NCI-H146 (cell line): ENCODE measurements at regions not wholly inside any gene's neighbourhood (a gene's known extent, or its start where the extent isn't known, plus 50 kb on each side); places are given as distances from the start of the nearest gene placed in this dataset.
A peak's percentile ranks its signal among the peaks of the same experiment; 100 is the strongest.
"Not testable (repeated sequence)": the region's sequence is repeated elsewhere in the genome, so short reads cannot be mapped to it uniquely, and the experiment has no call there.

Source experiments
- DNase-seq: peaks from one replicate; lab custom pipeline; 2025; lab: John Stamatoyannopoulos, UW

DNA sequence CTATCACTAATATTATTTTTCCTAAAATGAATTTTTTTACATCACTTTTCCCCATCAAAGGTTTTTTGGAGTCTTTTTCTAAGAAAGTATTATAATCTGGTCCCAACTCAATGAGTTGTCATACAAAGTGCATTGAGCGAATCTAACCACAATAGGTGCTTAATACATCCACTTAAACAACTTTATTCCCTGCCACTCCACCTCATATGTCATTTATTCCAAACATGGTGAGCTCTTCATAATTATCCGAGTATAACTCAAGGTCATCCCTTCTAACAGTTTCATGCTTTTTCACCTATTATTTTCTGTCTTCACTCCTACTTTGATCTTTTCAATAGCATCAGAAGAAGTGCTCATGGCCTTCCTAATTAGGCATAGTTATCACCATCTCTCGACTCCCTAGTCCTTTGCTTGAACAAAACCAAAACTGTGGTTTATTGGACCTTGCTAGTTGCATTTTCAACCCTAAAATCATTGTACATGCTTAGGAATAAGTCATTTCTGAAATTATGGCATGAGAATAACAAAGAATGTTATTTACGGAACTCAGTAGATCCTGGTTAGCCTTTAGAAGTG is 754.7 kb upstream of the CTNND2 start:
- DNase-seq = no peak

DNA sequence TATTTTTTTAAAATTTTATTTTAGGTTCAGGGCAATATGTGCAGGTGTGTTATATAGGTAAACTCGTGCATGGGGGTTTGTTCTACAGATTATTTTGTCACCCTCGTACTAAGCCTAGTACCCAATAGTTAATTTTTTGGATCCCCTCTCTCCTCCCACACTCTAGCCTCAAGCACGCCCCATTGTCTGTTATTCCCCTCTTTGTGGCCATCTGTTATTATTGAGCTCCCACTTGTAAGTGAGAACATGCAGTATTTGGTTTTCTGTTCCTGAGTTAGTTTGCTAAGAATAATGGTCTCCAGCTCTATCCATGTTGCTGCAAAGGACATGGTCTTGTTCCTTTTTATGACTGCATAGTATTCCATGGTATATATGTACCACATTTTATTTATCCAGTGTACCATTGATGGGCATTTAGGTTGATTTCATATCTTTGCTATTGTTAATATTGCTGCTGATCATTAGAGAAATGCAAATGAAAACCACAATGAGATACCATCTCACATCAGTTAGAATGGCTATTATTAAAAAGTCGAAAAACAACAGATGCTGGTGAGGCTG is 753.7 kb upstream of the CTNND2 start:
- not testable (repeated sequence) for DNase-seq

DNA sequence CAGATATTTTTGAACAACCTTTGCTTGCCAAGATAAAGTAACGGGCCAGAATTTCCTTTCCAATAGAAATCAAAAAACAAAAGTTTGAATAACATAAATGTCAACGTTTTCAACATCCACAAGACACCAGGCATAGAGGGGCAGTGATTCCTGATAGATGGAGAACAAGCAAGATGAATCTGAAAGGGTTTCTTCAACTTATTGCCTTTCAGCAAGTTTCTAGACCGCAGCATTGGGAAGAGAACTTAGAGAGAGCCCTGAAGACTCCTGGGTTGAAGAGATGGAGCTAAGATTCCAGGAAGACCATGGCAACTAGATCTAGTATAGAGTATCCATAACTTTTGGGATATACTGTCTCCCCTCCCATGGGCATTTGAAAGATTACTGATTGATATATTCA is 751.4 kb upstream of the CTNND2 start:
- DNase-seq = no peak

DNA sequence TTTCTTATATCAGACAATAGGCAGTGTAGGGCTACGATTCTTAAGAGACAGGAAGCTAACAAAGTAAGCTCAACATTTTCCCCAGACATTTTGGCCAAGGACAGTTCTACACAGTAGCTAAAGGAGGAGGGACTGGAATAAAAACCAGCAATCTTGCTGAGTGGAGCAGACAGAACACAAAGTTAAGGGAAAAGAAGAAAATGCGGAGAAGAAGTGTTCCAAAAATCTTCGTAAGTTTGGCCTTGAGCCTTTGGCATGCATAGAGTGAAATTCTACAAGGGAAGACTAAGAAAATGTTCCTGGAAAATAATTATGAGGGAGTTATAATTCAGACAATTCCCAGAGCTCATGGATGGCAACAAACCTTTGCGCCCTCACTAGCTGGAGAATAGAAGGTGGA is 748.0 kb upstream of the CTNND2 start:
- no peak for DNase-seq

DNA sequence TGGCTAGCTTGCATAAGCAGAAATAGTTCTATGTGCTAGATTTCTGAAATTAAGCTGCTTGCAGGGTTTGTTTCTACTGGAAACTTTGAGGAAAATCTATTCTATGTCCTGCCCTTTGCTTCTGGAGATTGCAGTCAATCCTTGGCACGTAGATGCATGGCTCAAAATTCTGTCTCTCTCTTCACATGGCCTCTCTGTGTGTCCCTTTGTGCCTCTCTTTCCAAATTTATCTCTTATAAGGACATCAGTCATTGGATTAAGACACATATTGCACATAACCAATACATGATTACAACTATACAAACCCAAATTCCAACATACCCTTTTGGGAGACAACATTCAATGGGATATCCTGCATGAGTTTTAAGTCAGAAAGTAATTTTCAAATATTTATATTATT is 744.3 kb upstream of the CTNND2 start:
- no peak for DNase-seq

DNA sequence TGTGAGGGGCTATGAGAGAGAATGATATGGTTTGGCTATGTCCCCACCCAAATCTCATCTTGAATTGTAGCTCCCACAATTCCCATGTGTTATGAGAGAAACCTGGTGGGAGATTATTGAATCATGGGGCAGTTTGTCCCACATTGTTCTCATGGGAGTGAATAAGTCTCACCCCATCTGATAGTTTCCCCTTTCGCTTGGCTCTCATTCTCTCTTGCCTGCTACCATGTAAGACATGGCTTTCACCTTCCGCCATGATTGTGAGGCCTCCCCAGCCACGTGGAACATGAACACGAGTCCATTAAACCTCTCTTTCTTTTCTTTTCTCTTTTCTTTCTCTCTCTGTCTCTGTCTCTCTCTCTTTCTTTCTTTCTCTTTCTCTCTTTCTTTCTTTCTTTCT is 743.4 kb upstream of the CTNND2 start:
- DNase-seq = no peak

DNA sequence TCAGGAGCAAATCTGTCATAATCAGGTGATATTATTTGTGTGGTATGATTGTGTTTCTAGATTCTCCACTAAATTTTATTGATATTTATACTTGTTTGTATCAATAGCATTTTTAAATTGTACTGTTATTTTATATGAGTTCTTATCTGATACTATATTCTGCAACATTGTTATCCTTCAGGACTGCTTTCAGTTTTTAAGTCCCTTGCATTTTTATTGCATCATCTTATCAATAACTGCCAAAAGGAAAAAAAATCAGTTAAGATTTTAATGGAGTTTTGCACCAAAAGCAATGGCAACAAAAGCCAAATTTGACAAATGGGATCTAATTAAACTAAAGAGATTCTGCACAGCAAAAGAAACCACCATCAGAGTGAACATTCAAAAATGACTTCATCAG is 741.3 kb upstream of the CTNND2 start:
- no peak for DNase-seq

DNA sequence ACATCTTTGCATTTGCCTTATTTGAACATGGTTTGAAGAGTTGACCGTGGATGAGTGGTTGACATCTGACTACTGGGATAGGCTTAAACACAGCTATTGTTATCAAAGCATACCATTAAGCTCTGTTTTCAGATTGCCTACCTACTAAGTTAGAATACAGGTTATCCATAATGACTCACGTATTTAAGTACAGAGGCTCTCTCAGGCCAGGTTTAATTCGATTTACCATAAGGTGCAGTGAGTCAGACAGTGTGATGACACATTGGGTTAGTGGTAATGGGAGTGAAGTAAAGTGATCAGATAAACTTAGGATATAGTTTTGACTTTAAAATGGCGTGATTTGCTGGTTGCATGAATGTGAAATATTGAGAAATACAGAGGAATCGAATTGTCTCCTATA is 732.0 kb upstream of the CTNND2 start:
- no peak for DNase-seq

DNA sequence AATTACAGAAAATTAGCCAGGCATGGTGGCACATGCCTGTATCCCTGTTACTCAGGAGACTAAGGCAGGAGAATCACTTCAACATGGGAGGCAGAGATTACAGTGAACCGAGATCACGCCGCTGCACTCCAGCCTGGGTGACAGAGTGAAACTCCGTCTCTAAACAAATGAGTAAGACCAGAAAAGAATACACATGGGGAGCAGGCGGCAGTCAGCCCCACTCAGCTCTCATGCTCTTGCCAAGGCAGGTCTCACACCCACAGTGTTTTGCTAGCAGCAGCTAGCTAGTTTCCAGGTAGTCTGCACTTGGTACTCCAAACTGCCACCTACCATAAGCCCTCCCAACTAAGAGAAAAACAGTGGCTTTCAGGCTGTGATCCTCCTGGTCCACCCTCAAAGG is 722.3 kb upstream of the CTNND2 start:
- no peak for DNase-seq

DNA sequence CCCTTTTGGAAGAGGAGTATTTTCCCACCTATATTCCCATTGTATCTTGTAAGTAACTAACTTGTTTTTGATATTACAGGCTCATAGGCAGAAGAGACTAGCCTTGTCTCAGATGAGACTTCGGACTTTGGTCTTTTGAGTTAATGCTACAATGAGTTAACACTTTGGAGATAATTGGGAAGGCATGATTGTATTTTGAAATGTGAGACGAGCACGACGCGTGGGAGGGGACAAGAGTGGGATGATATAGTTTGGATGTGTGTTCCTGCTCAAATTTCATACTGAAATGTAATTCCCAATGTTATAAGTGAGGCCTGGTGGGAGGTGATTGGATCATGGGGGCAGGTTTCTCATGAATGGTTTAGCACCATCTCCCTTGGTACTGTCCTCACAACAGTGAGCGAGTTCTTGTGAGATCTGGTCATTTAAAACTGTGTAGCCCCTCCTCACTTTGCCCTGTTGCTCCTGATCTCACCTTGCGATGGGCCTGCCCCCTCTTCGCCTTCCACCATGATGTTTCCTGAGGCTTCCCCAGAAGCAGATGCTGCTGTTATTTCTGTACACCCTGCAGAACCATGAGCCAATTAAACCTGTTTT is 721.5 kb upstream of the CTNND2 start:
- DNase-seq = no peak

DNA sequence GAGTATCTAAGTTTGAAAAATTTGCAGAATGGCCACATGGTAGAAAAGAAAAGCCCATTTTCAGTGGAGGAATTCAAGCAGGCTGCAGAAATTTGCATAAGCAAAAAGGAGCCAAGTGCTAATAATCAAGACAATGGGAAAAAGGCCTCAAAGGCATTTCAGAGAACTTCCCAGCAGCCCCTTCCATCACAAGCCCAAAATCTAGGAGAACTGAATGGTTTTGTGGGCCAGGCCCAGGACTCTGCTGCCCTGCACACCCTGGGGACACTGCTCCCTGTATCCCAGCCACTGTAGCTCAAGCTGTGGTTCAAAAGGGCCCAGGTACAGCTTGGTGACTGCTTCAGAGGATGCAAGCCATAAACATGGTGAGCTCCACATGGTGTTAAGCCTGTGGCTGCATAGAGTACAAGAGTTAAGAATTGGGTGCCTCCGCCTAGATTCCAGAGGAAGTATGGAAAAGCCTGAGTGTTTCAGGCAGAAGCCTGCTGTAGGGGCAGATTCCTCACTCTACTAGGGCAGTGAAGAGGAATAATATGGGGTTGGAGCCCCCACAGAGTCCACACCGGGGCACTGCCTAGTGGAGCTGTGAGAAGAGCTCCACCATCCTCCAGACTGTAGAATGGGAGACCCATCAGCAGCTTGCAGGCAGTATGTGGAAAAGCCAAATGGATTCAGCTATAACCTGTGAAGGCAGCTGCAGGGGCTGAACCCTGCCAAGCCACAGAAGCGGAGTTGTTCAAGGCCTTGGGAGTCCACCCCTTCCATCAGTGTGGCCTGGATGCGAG is 720.7 kb upstream of the CTNND2 start:
- DNase-seq = no peak

DNA sequence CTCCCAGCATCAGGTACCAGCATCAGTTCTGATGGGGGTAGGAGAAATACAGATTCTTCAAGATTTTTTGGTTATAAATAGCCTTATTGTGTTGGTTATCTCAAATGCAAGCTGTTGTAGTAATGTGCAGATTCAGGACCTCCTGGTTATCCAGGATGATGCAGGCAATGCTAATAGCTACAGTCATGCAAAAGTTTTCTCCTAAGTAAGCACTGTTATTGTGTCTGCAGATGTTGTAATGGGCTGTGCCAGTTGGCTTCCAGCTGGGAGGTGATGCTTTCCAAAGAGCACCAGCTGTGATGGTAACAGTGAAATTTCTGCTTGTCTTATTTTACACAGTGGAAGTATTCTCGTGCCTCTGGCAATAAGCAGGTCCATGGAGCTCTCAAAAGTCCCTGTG is 719.2 kb upstream of the CTNND2 start:
- DNase-seq = peak; percentile 49

DNA sequence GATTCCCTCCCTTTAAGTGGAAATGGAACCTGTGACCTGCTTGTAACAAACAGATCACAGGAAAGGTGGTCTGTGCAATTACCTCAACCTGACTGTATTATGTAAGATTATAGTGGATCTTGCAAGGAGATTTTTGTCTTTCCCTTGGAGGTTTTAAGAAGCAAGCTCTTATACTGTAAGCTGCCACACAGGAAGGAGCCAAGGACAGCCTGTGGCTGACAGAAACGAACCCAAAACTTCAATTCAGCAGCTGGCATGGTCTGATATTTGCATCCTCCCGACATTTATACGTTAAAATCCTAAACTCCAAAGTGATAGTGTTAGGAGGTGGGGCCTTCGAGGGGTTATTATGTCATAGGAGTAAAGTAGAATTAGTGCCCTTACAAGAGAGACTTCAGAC is 711.8 kb upstream of the CTNND2 start:
- DNase-seq = no peak

DNA sequence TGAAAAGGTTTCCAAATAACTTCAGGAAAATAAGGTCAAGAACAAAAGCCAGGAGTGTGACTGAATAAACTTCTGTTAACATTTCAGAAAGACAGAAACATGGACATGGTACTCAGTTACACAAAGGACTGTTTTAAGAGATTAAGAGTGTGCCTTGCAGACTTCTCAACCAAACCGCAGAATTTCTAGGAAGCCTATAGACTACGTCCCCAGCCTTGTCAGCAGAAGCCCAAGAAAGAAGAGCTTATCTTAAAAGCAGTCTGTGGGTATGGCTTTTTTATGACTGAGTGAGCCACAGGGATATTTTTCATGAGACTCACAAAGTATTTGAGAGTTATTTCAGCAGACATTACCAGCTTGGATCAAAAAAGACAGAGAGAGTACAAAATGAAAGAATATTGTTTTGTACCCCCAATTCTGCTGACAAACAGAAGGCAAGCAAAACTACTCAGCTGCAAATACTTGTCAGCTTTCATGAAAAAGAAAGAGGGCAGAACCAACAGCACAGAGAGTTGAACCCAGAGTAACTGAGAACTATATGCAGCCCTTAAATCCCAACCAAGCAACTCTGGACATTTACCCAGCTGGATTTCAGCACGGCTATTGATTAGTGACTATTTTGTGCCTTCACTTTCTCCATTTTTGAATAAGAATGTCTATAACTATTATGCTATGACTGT is 711.0 kb upstream of the CTNND2 start:
- DNase-seq = no peak

DNA sequence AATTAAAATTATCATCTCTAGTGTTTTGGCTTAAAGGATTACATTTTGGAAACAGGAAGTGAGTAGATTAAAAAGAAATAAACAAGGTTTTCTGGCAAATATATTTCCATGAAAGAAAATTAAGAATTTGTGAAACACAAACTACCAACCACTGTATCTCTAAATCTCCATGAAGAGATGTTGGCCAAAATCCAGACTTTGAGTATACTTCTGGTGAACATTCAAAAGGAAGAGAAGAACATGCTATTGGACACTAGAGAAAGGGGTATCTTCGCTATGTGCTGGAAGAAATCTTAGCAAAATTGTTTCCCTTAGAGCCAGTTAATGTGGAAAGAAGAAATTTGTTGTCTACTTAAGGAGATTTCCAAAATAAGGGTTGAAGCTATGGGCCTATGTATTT is 710.4 kb upstream of the CTNND2 start:
- DNase-seq = no peak

DNA sequence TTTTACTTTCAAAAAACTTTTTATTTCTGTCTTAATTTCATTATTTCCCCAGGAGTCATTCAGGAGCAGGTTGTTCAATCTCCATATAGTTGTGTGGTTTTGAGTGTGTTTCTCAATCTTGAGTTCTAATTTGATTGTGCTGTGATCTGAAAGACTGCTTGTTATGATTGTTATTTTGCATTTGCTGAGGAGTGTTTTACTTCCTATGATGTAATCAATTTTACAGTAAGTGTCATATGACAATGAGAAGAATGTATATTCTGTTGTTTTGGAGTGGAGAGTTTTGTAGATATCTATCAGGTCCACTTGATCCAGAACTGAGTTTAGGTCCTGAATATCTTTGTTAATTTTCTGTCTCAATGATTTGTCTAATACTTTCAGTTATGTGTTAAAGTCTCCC is 706.9 kb upstream of the CTNND2 start:
- DNase-seq = no peak

DNA sequence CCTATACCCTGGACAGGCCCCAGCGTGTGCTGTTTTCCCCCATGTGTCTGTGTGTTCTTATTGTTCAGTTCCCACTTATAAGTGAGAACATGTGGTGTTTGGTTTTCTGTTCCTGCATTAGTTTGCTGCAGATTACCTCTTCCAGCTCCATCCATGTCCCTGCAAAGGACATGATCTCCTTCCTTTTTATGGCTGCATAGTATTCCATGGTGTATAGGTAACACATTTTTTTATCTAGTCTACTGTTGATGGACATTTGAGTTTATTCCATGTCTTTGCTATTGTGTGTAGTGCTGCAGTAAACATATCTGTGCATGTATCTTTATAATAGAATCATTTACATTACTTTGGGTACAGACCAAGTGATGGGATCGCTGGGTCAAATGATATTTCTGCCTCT is 703.6 kb upstream of the CTNND2 start:
- DNase-seq = not testable (repeated sequence)

DNA sequence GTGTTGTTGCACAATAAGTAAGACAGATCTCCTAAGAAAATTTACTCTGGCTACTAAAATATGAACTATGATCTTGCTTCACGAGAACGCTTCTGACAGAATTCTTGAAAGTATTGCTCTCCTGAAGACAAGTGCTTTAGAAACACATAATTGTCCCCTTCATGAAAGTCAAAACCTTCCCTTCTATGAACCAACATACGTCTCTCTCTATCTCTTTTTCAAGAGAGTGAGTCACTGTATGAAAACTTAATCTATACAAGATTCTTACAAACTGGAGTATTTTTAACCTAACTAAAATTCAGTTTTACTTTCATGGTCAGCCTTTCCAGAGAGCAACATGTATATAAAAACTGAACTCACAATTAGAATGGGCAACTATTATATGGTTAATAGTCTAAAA is 688.0 kb upstream of the CTNND2 start:
- no peak for DNase-seq

DNA sequence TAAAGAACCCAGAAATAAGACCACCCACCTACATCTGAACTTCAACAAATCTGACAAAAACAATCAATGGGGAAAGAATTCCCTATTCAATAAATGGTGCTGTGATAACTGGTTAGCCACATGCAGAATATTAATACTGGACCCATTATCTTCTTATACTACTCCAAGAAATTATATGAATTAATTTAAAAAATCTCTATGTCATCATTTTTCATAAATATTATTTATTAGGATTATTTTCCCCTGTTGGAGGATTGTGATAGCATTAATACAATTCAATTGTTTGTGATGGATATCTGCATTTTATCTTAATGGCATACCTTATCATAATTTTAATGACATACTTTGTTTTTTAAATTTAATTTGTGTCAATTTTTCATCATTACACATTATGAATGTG is 682.2 kb upstream of the CTNND2 start:
- DNase-seq = no peak

DNA sequence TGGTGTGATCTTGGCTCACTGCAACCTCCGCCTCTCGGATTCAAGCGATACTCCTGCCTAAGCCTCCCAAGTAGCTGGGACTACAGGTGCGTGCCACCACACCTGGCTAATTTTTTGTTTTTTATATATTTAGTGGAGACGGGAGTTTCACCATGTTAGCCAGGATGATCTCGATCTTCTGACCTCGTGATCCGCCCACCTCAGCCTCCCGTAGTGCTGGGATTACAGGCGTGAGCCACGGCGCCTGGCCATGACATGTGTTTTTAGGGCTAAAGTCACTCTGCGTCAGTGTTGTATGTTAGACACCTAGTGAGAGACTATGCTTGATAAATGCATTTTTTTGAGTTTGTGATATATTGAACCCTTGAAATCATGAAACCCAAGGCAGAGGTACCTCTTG is 674.6 kb upstream of the CTNND2 start:
- not testable (repeated sequence) for DNase-seq

DNA sequence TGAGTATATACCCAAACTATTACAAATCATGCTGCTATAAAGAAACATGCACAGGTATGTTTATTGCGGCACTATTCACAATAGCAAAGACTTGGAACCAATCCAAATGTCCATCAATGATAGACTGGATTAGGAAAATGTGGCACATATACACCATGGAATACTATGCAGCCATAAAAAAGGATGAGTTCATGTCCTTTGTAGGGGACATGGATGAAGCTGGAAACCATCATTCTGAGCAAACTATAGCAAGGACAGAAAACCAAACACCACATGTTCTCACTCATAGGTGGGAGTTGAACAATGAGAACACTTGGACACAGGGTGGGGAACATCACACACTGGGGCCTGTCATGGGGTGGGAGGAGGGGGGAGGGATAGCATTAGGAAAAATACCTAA is 672.7 kb upstream of the CTNND2 start:
- DNase-seq = not testable (repeated sequence)

DNA sequence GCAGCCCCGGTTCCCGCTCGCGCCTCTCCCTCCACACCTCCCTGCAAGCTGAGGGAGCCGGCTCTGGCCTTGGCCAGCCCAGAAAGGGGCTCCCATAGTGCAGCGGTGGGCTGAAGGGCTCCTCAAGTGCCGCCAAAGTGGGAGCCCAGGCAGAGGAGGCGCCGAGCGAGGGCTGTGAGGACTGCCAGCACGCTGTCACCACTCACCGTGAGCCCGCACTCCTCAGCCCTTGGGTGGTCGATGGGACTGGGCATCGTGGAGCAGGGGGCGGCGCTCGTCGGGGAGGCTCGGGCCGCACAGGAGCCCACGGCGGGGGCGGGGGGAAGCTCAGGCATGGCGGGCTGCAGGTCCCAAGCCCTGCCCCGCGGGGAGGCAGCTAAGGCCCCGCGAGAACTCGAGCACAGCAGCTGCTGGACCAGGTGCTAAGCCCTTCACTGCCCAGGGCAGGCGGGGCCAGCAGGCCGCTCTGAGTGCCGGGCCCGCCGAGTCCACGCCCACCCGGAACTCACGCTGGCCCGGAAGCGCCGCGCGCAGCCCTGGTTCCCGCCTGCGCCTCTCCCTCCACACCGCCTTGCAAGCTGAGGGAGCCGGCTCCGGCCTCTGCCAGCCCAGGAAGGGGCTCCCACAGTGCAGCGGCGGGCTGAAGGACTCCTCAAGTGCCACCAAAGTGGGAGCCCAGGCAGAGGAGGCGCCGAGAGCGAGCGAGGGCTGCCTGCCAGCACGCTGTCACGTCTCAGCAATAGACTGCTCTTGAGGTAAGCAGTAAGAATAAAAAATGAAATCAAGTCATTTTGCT is 670.2 kb upstream of the CTNND2 start:
- DNase-seq = peak; percentile 96
